H1 (cell line): ENCODE measurements at regions not wholly inside any gene's neighbourhood (a gene's known extent, or its start where the extent isn't known, plus 50 kb on each side); places are given as distances from the start of the nearest gene placed in this dataset.

Experiments used
- CTCF ChIA-PET: fragments of 300-600 bp; sonication (Branson Sonifier 250); formaldehyde crosslinking; loops from one replicate; lab custom pipeline; 2021; ENCODE audit not compliant: partially characterized antibody; lab: Charles Lee
- POLR2A ChIA-PET: fragments of 300-600 bp; sonication (Branson Sonifier 250); formaldehyde crosslinking; loops from one replicate; lab custom pipeline; 2021; ENCODE audit warnings: inconsistent platforms; ENCODE audit not compliant: partially characterized antibody; lab: Charles Lee
- DNase-seq, 2 experiments: peaks; one replicate each; pipeline versions ENCODE4 v3.0.0 to v3.0.0-alpha.2; 2010 to 2022; ENCODE audit warnings: low spot score in 2 of 2, low read depth in 1 of 2, mixed read lengths in 1 of 2
- FAIRE-seq: peaks from 2 replicates; lab custom pipeline; 2011; peaks lifted over from hg19 to GRCh38; lab: Jason Lieb, UNC
- H2AFZ ChIP-seq: 2 replicates; pipeline ENCODE4 v1.8.1; 2012; ENCODE audit warnings: low read length, inconsistent platforms
- H2AK5ac ChIP-seq: 2 replicates; pipeline ENCODE4 v1.6.1; 2013; ENCODE audit warnings: low read depth, low read length
- H2BK120ac ChIP-seq: replicated peaks from 2 replicates; pipeline ENCODE3; 2013; ENCODE audit warnings: low read depth, low read length, inconsistent platforms
- H2BK12ac ChIP-seq: 2 replicates; pipeline ENCODE4 v1.6.1; 2013; ENCODE audit warnings: low read depth, low read length
- H2BK15ac ChIP-seq: 2 replicates; pipeline ENCODE4 v1.6.1; 2013; ENCODE audit warnings: low read length
- H2BK20ac ChIP-seq: 2 replicates; pipeline ENCODE4 v1.6.1; 2013; ENCODE audit warnings: low read length
- H2BK5ac ChIP-seq: 2 replicates; pipeline ENCODE4 v1.6.1; 2013; ENCODE audit warnings: low read depth, low read length
- H3K14ac ChIP-seq: 2 replicates; pipeline ENCODE4 v1.6.1; 2013; ENCODE audit warnings: inconsistent platforms; ENCODE audit not compliant: insufficient read length
- H3K18ac ChIP-seq: 2 replicates; pipeline ENCODE4 v1.6.1; 2013; ENCODE audit warnings: low read length; ENCODE audit errors: extremely low read depth
- H3K23ac ChIP-seq: 2 replicates; pipeline ENCODE4 v1.6.1; 2013; ENCODE audit warnings: inconsistent platforms; ENCODE audit not compliant: insufficient read length
- H3K23me2 ChIP-seq: 2 replicates; pipeline ENCODE4 v1.6.1; 2013; ENCODE audit warnings: low read depth, low read length
- H3K27ac ChIP-seq: 2 replicates; pipeline ENCODE4 v1.6.1; 2011; ENCODE audit warnings: low read depth, low read length, inconsistent platforms
- H3K27me3 ChIP-seq, 4 experiments: replicated peaks in 1 of 4; 1 replicate in 1 of 4; 2 replicates in 3 of 4; pipeline versions ENCODE4 v1.6.1 to v1.8.1; 2011 to 2013; ENCODE audit warnings: low read length in 3 of 4, mild to moderate bottlenecking in 3 of 4, inconsistent platforms in 2 of 4, mixed read lengths in 2 of 4, moderate library complexity in 1 of 4; ENCODE audit not compliant: control insufficient read depth in 3 of 4, insufficient read depth in 3 of 4; ENCODE audit errors: extremely low read depth in 1 of 4
- H3K36me3 ChIP-seq, 4 experiments: 2 replicates each; pipeline versions ENCODE4 v1.6.1 to v1.8.1; 2011 to 2013; ENCODE audit warnings: mild to moderate bottlenecking in 4 of 4, low read length in 3 of 4, moderate library complexity in 2 of 4, control low read depth in 1 of 4, inconsistent platforms in 1 of 4; ENCODE audit not compliant: insufficient read depth in 4 of 4, control insufficient read depth in 2 of 4
- H3K4ac ChIP-seq: replicated peaks from 2 replicates; pipeline ENCODE3; 2013; ENCODE audit warnings: low read length, low read depth, mixed read lengths, inconsistent platforms; ENCODE audit not compliant: insufficient read length
- H3K4me1 ChIP-seq, 4 experiments: replicated peaks in 1 of 4; 1 replicate in 1 of 4; 2 replicates in 3 of 4; pipeline versions ENCODE4 v1.6.1 to v1.8.1; 2011 to 2013; ENCODE audit warnings: low read length in 3 of 4, inconsistent platforms in 2 of 4, mixed read lengths in 1 of 4; ENCODE audit not compliant: insufficient read depth in 4 of 4, control insufficient read depth in 3 of 4
- H3K4me2 ChIP-seq, 2 experiments: 2 replicates each; pipeline versions ENCODE4 v1.6.1 to v1.8.1; 2011 to 2013; ENCODE audit warnings: low read depth in 2 of 2, low read length in 2 of 2, control low read depth in 1 of 2, inconsistent platforms in 1 of 2, mild to moderate bottlenecking in 1 of 2; ENCODE audit not compliant: insufficient read depth in 1 of 2
- H3K4me3 ChIP-seq, 4 experiments: fragments of 200-600, 300-600 bp in 1 of 4; sonication (generic), shearing (Covaris generic), sonication (Bioruptor Twin) in 1 of 4; 2 replicates each; pipeline versions ENCODE4 v1.5.1 to v1.8.1; 2011 to 2016; ENCODE audit warnings: low read length in 4 of 4, low read depth in 3 of 4, control low read depth in 2 of 4, inconsistent platforms in 2 of 4, mild to moderate bottlenecking in 2 of 4, mixed read lengths in 1 of 4, moderate library complexity in 1 of 4; ENCODE audit not compliant: insufficient read depth in 2 of 4; ENCODE audit errors: extremely low read depth in 1 of 4
- H3K56ac ChIP-seq: replicated peaks from 2 replicates; pipeline ENCODE3; 2013; ENCODE audit warnings: low read depth, mild to moderate bottlenecking, mixed read lengths, low read length, inconsistent platforms; ENCODE audit not compliant: insufficient read length
- H3K79me1 ChIP-seq: 2 replicates; pipeline ENCODE4 v1.6.1; 2013; ENCODE audit warnings: low read depth, low read length, control low read depth
- H3K79me2 ChIP-seq, 2 experiments: 2 replicates each; pipeline versions ENCODE4 v1.6.1 to v1.8.1; 2012 to 2013; ENCODE audit warnings: low read length in 2 of 2, mild to moderate bottlenecking in 2 of 2, inconsistent platforms in 1 of 2; ENCODE audit not compliant: insufficient read depth in 2 of 2, control insufficient read depth in 1 of 2
- H3K9ac ChIP-seq, 4 experiments: replicated peaks in 1 of 4; 1 replicate in 1 of 4; 2 replicates in 3 of 4; pipeline versions ENCODE4 v1.6.1 to v1.8.1; 2011 to 2013; ENCODE audit warnings: low read depth in 3 of 4, low read length in 3 of 4, control low read depth in 2 of 4, mild to moderate bottlenecking in 2 of 4, moderate library complexity in 2 of 4, inconsistent platforms in 1 of 4; ENCODE audit errors: extremely low read depth in 1 of 4
- H3K9me3 ChIP-seq, 2 experiments: 2 replicates each; pipeline versions ENCODE4 v1.6.1 to v1.8.1; 2012 to 2013; ENCODE audit warnings: mild to moderate bottlenecking in 2 of 2, moderate library complexity in 2 of 2, control low read depth in 1 of 2, inconsistent platforms in 1 of 2, low read depth in 1 of 2, low read length in 1 of 2, mixed read lengths in 1 of 2; ENCODE audit not compliant: insufficient read depth in 2 of 2
- H4K20me1 ChIP-seq, 2 experiments: replicated peaks in 1 of 2; 2 replicates each; pipeline versions ENCODE3 to v1.8.1; 2011 to 2013; ENCODE audit warnings: inconsistent platforms in 2 of 2, low read length in 2 of 2, mild to moderate bottlenecking in 1 of 2; ENCODE audit not compliant: insufficient read depth in 2 of 2, control insufficient read depth in 1 of 2
- H4K5ac ChIP-seq: 2 replicates; pipeline ENCODE4 v1.6.1; 2013; ENCODE audit warnings: low read length, low read depth, mixed read lengths, inconsistent platforms; ENCODE audit not compliant: insufficient read length
- H4K8ac ChIP-seq: 2 replicates; pipeline ENCODE4 v1.8.0; 2013; ENCODE audit warnings: mild to moderate bottlenecking, moderate library complexity, low read length, inconsistent platforms; ENCODE audit not compliant: insufficient read depth; ENCODE audit errors: extremely low read depth
- H4K91ac ChIP-seq: replicated peaks from 2 replicates; pipeline ENCODE3; 2013; ENCODE audit warnings: low read length, mixed read lengths, inconsistent platforms; ENCODE audit not compliant: insufficient read length
- FOSL1 ChIP-seq: IDR thresholded peaks from 2 replicates; pipeline ENCODE4 v1.6.1; 2011; ENCODE audit warnings: mild to moderate bottlenecking, low read depth, low read length, moderate library complexity; ENCODE audit not compliant: insufficient read depth
- KDM4A ChIP-seq: IDR thresholded peaks from one replicate; pipeline ENCODE4 v1.7.1; 2012; ENCODE audit warnings: low read depth, mild to moderate bottlenecking, moderate library complexity, low read length, inconsistent platforms; ENCODE audit not compliant: severe bottlenecking
- WGBS, 2 experiments: shearing (Covaris generic) in 1 of 2; methylation state at CpG; one replicate each; pipeline versions ENCODE4 v1.1.6 to v1.1.7; 2013 to 2015; ENCODE audit warnings: low lambda C conversion rate in 2 of 2, mixed read lengths in 2 of 2, inconsistent platforms in 1 of 2, low coverage in 1 of 2, missing lambda C conversion rate in 1 of 2; ENCODE audit not compliant: insufficient replicate concordance in 2 of 2, insufficient coverage in 1 of 2, insufficient read length in 1 of 2; ENCODE audit errors: extremely low coverage in 1 of 2, missing lambda C conversion rate in 1 of 2; 5-methylcytosine and 5-hydroxymethylcytosine counted together

GRCh38 chr10:30125496-30125895 lies 66.1 kb upstream of the JCAD start:
- H4K20me1 ChIP-seq, result no peaks in the 10 kb centered on the region
- POLR2A ChIA-PET, result no interaction called here

More at GRCh38 chr10:30125496-30125895, 66.1 kb upstream of the JCAD start:
- H3K4me3 ChIP-seq, result no peak overlapping the region
- CTCF ChIA-PET, result interaction anchor here (0.7 kb wide), 1 partner anchor 196 kb away, joined by 3 read pairs; no protein-coding TSS in a partner anchor
- no peak overlapping the region for H3K4ac ChIP-seq
- H3K4me1 ChIP-seq, result no peaks in the 10 kb centered on the region
- no peak overlapping the region for H3K23ac ChIP-seq
- no peak overlapping the region for H3K27ac ChIP-seq
- FAIRE-seq (no peak), DNase-seq (no peak)
- no peak overlapping the region for H2BK12ac ChIP-seq
- no peak overlapping the region for H3K56ac ChIP-seq
- no peak overlapping the region for H3K9ac ChIP-seq
- no peak overlapping the region for H4K91ac ChIP-seq
- H3K4me2 ChIP-seq, result no peak overlapping the region
- WGBS, 2 experiments, result 82% methylated on average over 2 of the region's 2 CpGs; no CpG with 5 or more reads in 1 of the 2 experiments
- H3K27me3 ChIP-seq, result no peaks in the 10 kb centered on the region
- no peaks in the 10 kb centered on the region for H3K79me2 ChIP-seq
- H2BK15ac ChIP-seq, result no peak overlapping the region
- H3K9me3 ChIP-seq, result no peaks in the 10 kb centered on the region; a peak in 1 of 4 replicates
- no peak overlapping the region for H2BK5ac ChIP-seq
- TF ChIP-seq FOSL1 (no peak), KDM4A (no peak)
- H3K23me2 ChIP-seq, result peaks cover 2% of the 10 kb centered on the region; the same call in 1 of the 2 replicates
- no peak overlapping the region for H2AK5ac ChIP-seq
- no peak overlapping the region for H2AFZ ChIP-seq
- H3K14ac ChIP-seq, result no peak overlapping the region
- H4K8ac ChIP-seq, result no peak overlapping the region
- H3K36me3 ChIP-seq, result no peaks in the 10 kb centered on the region
- H4K5ac ChIP-seq, result no peak overlapping the region
- H2BK120ac ChIP-seq, result no peak overlapping the region
- no peak overlapping the region for H2BK20ac ChIP-seq
- no peak overlapping the region for H3K18ac ChIP-seq
- no peaks in the 10 kb centered on the region for H3K79me1 ChIP-seq
